ENCODE measurements at regions not wholly inside any gene's neighbourhood (a gene's known extent, or its start where the extent isn't known, plus 50 kb on each side); places are given as distances from the start of the nearest gene placed in this dataset.
"Not testable (repeated sequence)": the region's sequence is repeated elsewhere in the genome, so short reads cannot be mapped to it uniquely, and the experiment has no call there.

DNA sequence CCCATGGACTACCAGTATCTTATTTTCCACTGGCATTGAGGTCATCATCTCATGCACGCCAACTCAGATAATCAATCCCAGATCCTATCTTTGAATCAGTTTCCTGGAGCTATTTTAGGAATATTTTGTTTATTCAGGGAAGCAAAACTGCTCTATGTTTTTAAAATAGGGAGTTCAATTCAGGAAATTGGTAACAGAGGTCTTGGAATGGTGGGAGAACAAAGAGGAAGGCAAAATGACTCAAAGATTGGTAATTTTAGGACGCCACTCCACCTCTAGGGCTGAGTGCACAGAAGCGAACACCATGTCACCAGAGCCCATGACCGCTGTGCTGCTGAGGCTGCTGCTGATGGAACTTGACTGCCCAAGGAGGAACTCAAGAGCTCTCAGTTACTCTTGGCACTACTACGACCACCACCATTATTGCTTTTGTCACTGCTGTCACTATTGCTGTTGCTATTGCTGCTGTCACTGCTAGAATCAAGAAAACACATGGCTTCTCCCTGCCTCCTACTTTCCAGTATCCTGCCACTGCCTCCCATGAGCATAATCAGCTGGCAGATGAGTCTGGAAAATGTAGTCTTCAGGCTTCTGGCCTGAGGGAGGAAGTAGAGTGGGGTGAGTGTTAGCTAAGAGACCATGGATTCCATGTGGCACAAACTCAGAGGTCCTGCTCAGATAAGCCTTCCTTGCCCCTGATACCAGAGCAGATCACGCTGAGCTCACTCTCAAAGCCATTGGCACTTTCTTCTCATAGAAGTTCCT is 71.6 kb upstream of the CNIH3 start:
- Mint-ChIP-seq H3K27ac (no peak overlapping the region), H3K4me1 (peaks cover 20% of the 10 kb centered on the region), H3K9me3 (ENCODE audit: low read depth) (no peaks in the 10 kb centered on the region), H3K27me3 (peaks cover 21% of the 10 kb centered on the region), H3K36me3 (no peaks in the 10 kb centered on the region), H3K4me3 (no peak overlapping the region)
- CTCF ChIA-PET: interaction anchor here (0.6 to 5.8 kb wide), 4 partner anchors 31 to 307 kb away, joined by 3 to 32 read pairs (median 4); no protein-coding TSS in a partner anchor
- DNase-seq (no peak), ATAC-seq (no peak)

DNA sequence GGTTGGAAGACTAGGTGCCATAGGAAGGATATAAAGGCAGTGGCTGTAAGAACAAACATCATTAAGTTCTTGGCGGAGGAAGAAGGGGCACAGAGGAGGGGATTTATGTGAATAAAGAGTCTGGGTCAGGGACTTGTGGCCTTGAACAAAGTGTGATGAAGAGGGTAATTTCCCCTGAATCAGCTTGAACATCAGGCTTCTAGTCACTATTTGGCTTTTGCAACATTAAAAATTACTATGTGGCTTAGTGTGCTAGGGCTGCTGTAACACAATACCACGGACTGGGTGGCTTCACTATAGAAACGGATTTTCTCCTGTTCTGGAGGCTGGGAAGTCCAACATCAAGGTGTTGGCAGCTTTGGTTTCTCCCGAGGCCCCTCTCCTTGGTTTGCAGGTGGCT is 70.5 kb upstream of the CNIH3 start:
- H3K9me3 Mint-ChIP-seq (ENCODE audit: low read depth): no peaks in the 10 kb centered on the region
- H3K36me3 Mint-ChIP-seq: no peaks in the 10 kb centered on the region
- DNase-seq (no peak), ATAC-seq (no peak)
- CTCF ChIA-PET: interaction anchor here (1.8 to 5.8 kb wide), 2 partner anchors 32 to 78 kb away, joined by 4 to 32 read pairs; no protein-coding TSS in a partner anchor
- peaks cover 20% of the 10 kb centered on the region for H3K4me1 Mint-ChIP-seq
- H3K27ac Mint-ChIP-seq: no peak overlapping the region
- H3K27me3 Mint-ChIP-seq: peaks cover 13% of the 10 kb centered on the region
- no peak overlapping the region for H3K4me3 Mint-ChIP-seq

DNA sequence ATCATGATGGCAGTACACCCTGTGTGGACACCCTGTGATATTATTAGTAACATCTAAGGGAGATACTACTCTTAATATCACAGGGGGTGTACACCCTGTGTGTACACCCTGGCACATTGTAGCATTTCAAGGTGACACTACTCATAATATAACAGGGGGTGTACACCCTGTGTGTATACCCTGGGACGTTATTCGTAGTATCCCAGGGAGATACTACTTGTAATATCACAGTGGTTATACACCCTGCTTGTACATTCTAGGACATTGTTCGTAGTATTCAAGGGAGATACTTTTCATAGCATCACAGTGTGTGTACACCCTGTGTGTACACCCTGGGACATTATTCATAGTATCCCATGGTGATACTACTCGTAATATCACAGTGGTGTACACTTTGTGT is 67.4 kb upstream of the CNIH3 start:
- DNase-seq: no peak
- Mint-ChIP-seq H3K4me3 (no peak overlapping the region), H3K9me3 (ENCODE audit: low read depth) (no peaks in the 10 kb centered on the region), H3K36me3 (no peaks in the 10 kb centered on the region), H3K27ac (no peak overlapping the region), H3K4me1 (peaks cover 1% of the 10 kb centered on the region), H3K27me3 (peaks cover 13% of the 10 kb centered on the region)
- CTCF ChIA-PET: no interaction called here
- ATAC-seq: no peak

DNA sequence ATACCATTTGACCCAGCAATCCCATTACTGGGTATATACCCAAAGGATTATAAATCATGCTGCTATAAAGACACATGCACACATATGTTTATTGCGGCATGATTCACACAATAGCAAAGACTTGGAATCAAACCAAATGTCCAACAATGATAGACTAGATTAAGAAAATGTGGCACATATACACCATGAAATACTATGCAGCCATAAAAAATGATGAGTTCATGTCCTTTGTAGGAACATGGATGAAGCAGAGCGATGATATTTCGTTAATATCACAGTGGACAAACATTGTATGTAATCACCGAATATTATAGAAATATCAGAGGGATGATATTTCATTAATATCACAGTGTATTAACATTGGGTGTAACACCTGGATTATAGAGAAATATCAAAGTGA is 64.9 kb upstream of the CNIH3 start:
- H3K4me1 Mint-ChIP-seq; ATAC-seq; H3K9me3 Mint-ChIP-seq (ENCODE audit: low read depth); H3K27ac Mint-ChIP-seq; DNase-seq; H3K27me3 Mint-ChIP-seq; H3K4me3 Mint-ChIP-seq; CTCF ChIA-PET; H3K36me3 Mint-ChIP-seq: not testable (repeated sequence)

DNA sequence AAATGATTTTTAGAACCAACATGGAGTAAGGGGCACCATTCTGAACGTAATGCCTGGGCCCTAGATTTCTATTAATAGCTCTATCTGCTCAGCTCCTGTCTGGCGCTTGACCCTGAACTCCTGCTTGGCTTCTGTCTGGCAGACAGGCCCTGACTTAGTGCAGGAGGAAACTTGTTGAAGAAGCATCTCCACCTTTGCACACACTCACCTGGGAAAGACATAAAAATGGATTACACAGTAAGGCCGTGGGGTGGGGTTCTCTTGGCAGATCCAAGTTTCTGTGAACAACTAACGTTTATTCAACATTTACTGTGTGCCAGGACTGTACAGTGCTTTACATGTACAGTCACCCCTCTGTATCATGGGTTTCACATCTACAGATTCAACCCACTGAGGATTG is 62.1 kb upstream of the CNIH3 start:
- Mint-ChIP-seq H3K4me3 (no peak overlapping the region), H3K27ac (no peak overlapping the region), H3K4me1 (no peaks in the 10 kb centered on the region), H3K27me3 (peaks cover 2% of the 10 kb centered on the region), H3K36me3 (no peaks in the 10 kb centered on the region), H3K9me3 (ENCODE audit: low read depth) (no peaks in the 10 kb centered on the region)
- DNase-seq: no peak
- ATAC-seq: no peak
- CTCF ChIA-PET: no interaction called here

GRCh38 chr1:224554620-224555259 is 61.4 kb upstream of the CNIH3 start:
- DNase-seq (no peak), ATAC-seq (no peak)
- no peak overlapping the region for H3K27ac Mint-ChIP-seq
- H3K4me3 Mint-ChIP-seq: no peak overlapping the region
- H3K4me1 Mint-ChIP-seq: no peaks in the 10 kb centered on the region
- CTCF ChIA-PET: interaction anchor here (1.0 kb wide), 2 partner anchors 90 to 297 kb away, joined by 3 read pairs; no protein-coding TSS in a partner anchor
- H3K27me3 Mint-ChIP-seq: peaks cover 2% of the 10 kb centered on the region
- no peaks in the 10 kb centered on the region for H3K9me3 Mint-ChIP-seq (ENCODE audit: low read depth)
- no peaks in the 10 kb centered on the region for H3K36me3 Mint-ChIP-seq

GRCh38 chr1:224558904-224559303 is 57.2 kb upstream of the CNIH3 start:
- Mint-ChIP-seq H3K36me3 (no peaks in the 10 kb centered on the region), H3K9me3 (ENCODE audit: low read depth) (peaks cover 3% of the 10 kb centered on the region), H3K4me3 (no peak overlapping the region), H3K27ac (no peak overlapping the region), H3K4me1 (no peaks in the 10 kb centered on the region), H3K27me3 (peaks cover 2% of the 10 kb centered on the region)
- DNase-seq: no peak
- ATAC-seq: no peak
- CTCF ChIA-PET: no interaction called here

- Mint-ChIP-seq H3K4me1 (no peaks in the 10 kb centered on the region), H3K27ac (no peak overlapping the region), H3K4me3 (no peak overlapping the region), H3K36me3 (no peaks in the 10 kb centered on the region), H3K27me3 (peaks cover 2% of the 10 kb centered on the region), H3K9me3 (ENCODE audit: low read depth) (peaks cover 3% of the 10 kb centered on the region)
- no peak for ATAC-seq
- CTCF ChIA-PET: no interaction called here
- DNase-seq: no peak
Observed at GRCh38 chr1:224559981-224560728, 56.0 kb upstream of the CNIH3 start.

DNA sequence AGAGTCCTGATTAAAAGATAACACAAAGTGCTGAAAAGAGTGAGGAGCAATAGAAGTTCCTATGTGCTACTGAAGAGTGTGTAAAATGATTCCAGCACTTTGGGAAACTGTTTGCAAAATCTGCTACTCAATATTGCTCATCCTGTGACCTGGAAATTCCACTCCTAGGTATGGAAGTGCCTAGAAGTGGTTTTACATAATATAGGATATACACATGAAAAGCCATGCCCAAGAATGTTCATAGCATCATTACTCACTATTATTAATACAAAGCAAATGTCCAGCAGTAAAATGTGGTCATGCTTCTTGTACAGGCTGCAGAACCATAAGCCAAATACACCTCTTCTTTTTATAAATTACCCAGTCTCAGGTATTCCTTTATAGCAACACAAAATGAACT is 53.2 kb upstream of the CNIH3 start:
- CTCF ChIA-PET; H3K4me1 Mint-ChIP-seq; H3K27me3 Mint-ChIP-seq; H3K27ac Mint-ChIP-seq; ATAC-seq; H3K36me3 Mint-ChIP-seq; H3K4me3 Mint-ChIP-seq; DNase-seq; H3K9me3 Mint-ChIP-seq (ENCODE audit: low read depth): not testable (repeated sequence)

DNA sequence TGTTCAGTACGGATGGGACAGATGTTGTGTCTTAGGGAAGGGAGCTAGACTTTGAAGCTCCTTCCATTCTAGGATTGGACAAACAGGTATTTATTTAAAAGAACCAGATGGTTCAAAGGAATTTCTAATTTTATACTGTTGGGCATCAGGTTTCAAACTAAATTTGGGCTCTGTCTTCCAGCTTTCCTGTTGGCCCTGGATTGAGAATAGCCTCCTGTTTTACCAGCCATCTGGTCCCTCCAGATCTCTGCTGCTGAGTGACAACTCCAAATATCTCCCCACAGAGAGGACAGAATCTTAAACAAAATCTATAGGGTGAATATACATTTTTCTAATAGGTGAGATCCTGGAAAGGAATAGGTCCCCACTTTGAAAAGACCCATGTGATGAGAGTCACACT is 52.5 kb upstream of the CNIH3 start:
- H3K36me3 Mint-ChIP-seq: no peaks in the 10 kb centered on the region
- no peak overlapping the region for H3K4me3 Mint-ChIP-seq
- peaks cover 3% of the 10 kb centered on the region for H3K9me3 Mint-ChIP-seq (ENCODE audit: low read depth)
- no peak for DNase-seq
- no peak overlapping the region for H3K27ac Mint-ChIP-seq
- H3K27me3 Mint-ChIP-seq: peaks cover 2% of the 10 kb centered on the region
- H3K4me1 Mint-ChIP-seq: no peaks in the 10 kb centered on the region
- ATAC-seq: no peak
- CTCF ChIA-PET: no interaction called here

- CTCF ChIA-PET: no interaction called here
- peaks cover 3% of the 10 kb centered on the region for H3K9me3 Mint-ChIP-seq (ENCODE audit: low read depth)
- H3K4me1 Mint-ChIP-seq: no peaks in the 10 kb centered on the region
- no peak overlapping the region for H3K4me3 Mint-ChIP-seq
- H3K36me3 Mint-ChIP-seq: no peaks in the 10 kb centered on the region
- H3K27ac Mint-ChIP-seq: no peak overlapping the region
- no peak for DNase-seq
- H3K27me3 Mint-ChIP-seq: peaks cover 2% of the 10 kb centered on the region
- no peak for ATAC-seq
Observed at GRCh38 chr1:224564454-224565084, 51.5 kb upstream of the CNIH3 start.

DNA sequence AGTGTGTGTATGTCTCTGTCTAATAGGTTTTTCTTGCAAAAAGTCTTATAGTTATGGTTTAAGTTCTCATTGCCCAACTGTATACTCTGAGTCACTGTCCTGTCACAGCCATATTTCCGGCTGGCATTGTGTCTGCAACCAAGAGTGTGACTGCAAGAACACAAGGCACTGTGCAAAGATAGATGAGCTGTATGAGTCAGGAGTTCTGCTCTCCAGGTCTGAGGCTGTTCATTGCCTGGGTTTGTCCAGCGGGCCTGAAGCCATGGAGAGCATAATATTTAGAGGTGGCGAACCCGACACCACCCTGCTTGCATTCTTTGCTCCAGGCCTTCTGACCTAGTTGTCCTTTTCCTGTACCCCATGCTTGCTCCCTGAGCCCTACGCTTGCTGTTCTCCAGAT is 50.9 kb upstream of the CNIH3 start:
- peaks cover 2% of the 10 kb centered on the region for H3K27me3 Mint-ChIP-seq
- DNase-seq (no peak), ATAC-seq (no peak)
- peaks cover 3% of the 10 kb centered on the region for H3K9me3 Mint-ChIP-seq (ENCODE audit: low read depth)
- CTCF ChIA-PET: no interaction called here
- no peaks in the 10 kb centered on the region for H3K4me1 Mint-ChIP-seq
- H3K4me3 Mint-ChIP-seq: no peak overlapping the region
- H3K27ac Mint-ChIP-seq: no peak overlapping the region
- no peaks in the 10 kb centered on the region for H3K36me3 Mint-ChIP-seq

DNA sequence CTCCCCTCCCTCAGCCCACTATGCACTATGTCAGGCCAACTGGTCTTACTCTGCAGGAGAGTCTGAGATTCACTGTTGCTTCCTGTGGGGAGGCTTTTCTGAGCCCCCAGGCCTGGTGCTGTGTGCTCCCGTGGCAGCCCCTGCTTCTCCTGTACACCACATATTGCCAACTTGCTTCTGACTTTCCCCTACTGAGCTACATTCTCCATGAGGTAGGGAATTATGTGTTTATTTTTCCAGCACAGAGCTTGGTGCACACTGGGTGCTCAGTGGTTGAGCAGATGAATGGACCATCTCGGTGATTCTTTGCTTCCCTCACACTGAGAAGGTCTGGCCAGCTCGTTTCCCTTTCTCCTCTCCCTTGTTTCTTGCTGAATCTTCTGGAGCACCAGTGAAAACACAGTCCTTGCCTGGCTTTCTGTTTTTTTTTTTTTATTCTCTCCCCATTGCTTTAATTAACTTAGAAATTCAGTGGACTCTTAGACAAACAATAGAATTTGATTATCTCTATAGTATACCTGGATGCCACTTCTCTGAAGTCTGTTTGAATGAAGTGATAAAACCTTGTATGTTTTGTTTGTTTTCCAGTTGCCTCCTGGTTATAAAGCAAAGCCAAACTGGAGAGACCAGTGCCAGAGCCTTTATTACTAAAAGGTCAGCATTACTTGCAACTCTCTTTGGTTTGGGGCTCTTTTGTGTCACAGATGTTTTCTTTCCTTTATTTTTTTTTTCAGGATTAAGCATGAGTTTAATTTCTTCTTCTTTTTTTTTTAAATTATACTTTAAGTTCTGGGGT is 50.3 kb upstream of the CNIH3 start:
- ATAC-seq (no peak), DNase-seq (no peak)
- no peaks in the 10 kb centered on the region for H3K36me3 Mint-ChIP-seq
- CTCF ChIA-PET: no interaction called here
- H3K4me1 Mint-ChIP-seq: no peaks in the 10 kb centered on the region
- peaks cover 1% of the 10 kb centered on the region for H3K9me3 Mint-ChIP-seq (ENCODE audit: low read depth)
- H3K27me3 Mint-ChIP-seq: peaks cover 2% of the 10 kb centered on the region
- H3K27ac Mint-ChIP-seq: no peak overlapping the region
- no peak overlapping the region for H3K4me3 Mint-ChIP-seq

Data from activated CD8-positive, alpha-beta memory T cell treated with anti-CD3 and anti-CD28 coated beads, Interleukin-2, amount 10 ng/mL, durations not matched to agents 7 days and 5 days (primary cell).